ENCODE measurements at regions not wholly inside any gene's neighbourhood (a gene's known extent, or its start where the extent isn't known, plus 50 kb on each side); places are given as distances from the start of the nearest gene placed in this dataset.

GRCh38 chr11:37951996-37952395, 1354.0 kb upstream of the RAG2 start:
- no peaks in the 10 kb centered on the region for H3K79me1 ChIP-seq (ENCODE audit: insufficient read depth, low read depth, low read length, poor library complexity, severe bottlenecking)
- no peak overlapping the region for H3K27ac Mint-ChIP-seq
- no peaks in the 10 kb centered on the region for H3K79me2 ChIP-seq (ENCODE audit: insufficient read depth, low read length)
- no peaks in the 10 kb centered on the region for H3K9me3 ChIP-seq (ENCODE audit: control insufficient read depth, low read depth, low read length)
- H3K4me2 ChIP-seq (ENCODE audit: insufficient read depth, insufficient read length, low read length) = no peak overlapping the region
- H2BK15ac ChIP-seq (ENCODE audit: low read depth, low read length) = no peak overlapping the region
- H4K91ac ChIP-seq (ENCODE audit: insufficient read length, low read depth, low read length) = no peak overlapping the region
- H2BK120ac ChIP-seq (ENCODE audit: low read depth, low read length, poor library complexity, severe bottlenecking) = no peak overlapping the region
- H3K18ac ChIP-seq (ENCODE audit: insufficient read length, low read depth, low read length) = no peak overlapping the region
- H3K4me1 Mint-ChIP-seq = peaks cover 0 to 4% of the 10 kb centered on the region in 2 experiments; a peak in 1 of 4 replicates
- peaks cover 3 to 7% of the 10 kb centered on the region in 2 experiments; a peak in 3 of 5 replicates for H3K9me3 Mint-ChIP-seq
- H2AFZ ChIP-seq (ENCODE audit: low read length) = no peak overlapping the region
- no peak overlapping the region for H3K4me3 Mint-ChIP-seq
- no peak overlapping the region for H3T11ph ChIP-seq (ENCODE audit: low read length)
- H3K23me2 ChIP-seq (ENCODE audit: insufficient read length, low read depth, low read length, poor library complexity, severe bottlenecking) = no peaks in the 10 kb centered on the region
- H3K27me3 Mint-ChIP-seq (ENCODE audit: low read depth) = no peaks in the 10 kb centered on the region
- H3K36me3 Mint-ChIP-seq (ENCODE audit: insufficient read depth in 1 of 3, low read depth in 3 of 3) = peaks cover 0 to 12% (median 4%) of the 10 kb centered on the region in 3 experiments; a peak in 3 of 7 replicates
- H4K8ac ChIP-seq (replicated peaks; ENCODE audit: insufficient read length, low read depth, low read length) = no peak overlapping the region
- WGBS (ENCODE audit: extremely low coverage, insufficient read length, low lambda C conversion rate) = no CpG with 5 or more reads among the region's 2 CpGs
- no peak overlapping the region for H2BK20ac ChIP-seq (ENCODE audit: low read depth, low read length, poor library complexity, severe bottlenecking)
- H2AK5ac ChIP-seq (ENCODE audit: insufficient read length, low read length) = no peak overlapping the region
- H3K27ac ChIP-seq (ENCODE audit: insufficient read length, low read depth, low read length) = no peak overlapping the region
- no peaks in the 10 kb centered on the region for H4K20me1 ChIP-seq (ENCODE audit: control insufficient read depth, insufficient read depth, insufficient read length)
- H2BK12ac ChIP-seq (ENCODE audit: insufficient read length, low read depth, low read length) = no peak overlapping the region
- H4K5ac ChIP-seq (ENCODE audit: insufficient read length, low read depth, low read length) = no peak overlapping the region
- no peak overlapping the region for H3K9ac ChIP-seq (ENCODE audit: extremely low read depth, insufficient read length, low read length)
- no peaks in the 10 kb centered on the region for H3K27me3 ChIP-seq (ENCODE audit: insufficient read depth, low read length)
- H2BK5ac ChIP-seq (ENCODE audit: insufficient read length, low read length) = no peak overlapping the region
- DNase-seq = no peak
- no peak for TF ChIP-seq CTCF (conservative IDR thresholded peaks at IDR 0.05)
- H3K14ac ChIP-seq (ENCODE audit: insufficient read depth, low read length) = no peak overlapping the region
- H3K23ac ChIP-seq (ENCODE audit: insufficient read length, low read depth, low read length) = no peak overlapping the region
- H3K56ac ChIP-seq (ENCODE audit: insufficient read length, low read depth, low read length) = no peak overlapping the region
- H3K4me1 ChIP-seq (ENCODE audit: insufficient read depth, low read length) = no peaks in the 10 kb centered on the region
- no peak overlapping the region for H3K4ac ChIP-seq (ENCODE audit: low read depth, low read length)
